C4-2B (cell line): ENCODE measurements at regions not wholly inside any gene's neighbourhood (a gene's known extent, or its start where the extent isn't known, plus 50 kb on each side); places are given as distances from the start of the nearest gene placed in this dataset.
"Not testable (repeated sequence)": the region's sequence is repeated elsewhere in the genome, so short reads cannot be mapped to it uniquely, and the experiment has no call there.

ENCODE experiments used
- H3K27ac ChIP-seq: fragments of 450-650 bp; 2 replicates; pipeline ENCODE4 v1.5.1; 2017
- CTCF ChIP-seq: fragments of 450-650 bp; conservative IDR thresholded peaks from 2 replicates; pipeline ENCODE4 v1.5.1; 2017; ENCODE audit warnings: mild to moderate bottlenecking
- ZFX ChIP-seq: fragments of 450-650 bp; IDR thresholded peaks from 2 replicates; pipeline ENCODE4 v1.6.1; 2017

GRCh38 chr5:42241636-42242035 is 181.6 kb upstream of the GHR start:
- H3K27ac ChIP-seq: no peak overlapping the region
- TF ChIP-seq ZFX (no peak), CTCF (no peak)

- no peak for TF ChIP-seq CTCF
- no peak for TF ChIP-seq ZFX
- no peak overlapping the region for H3K27ac ChIP-seq
Observed at GRCh38 chr5:42242210-42242609, 181.0 kb upstream of the GHR start.

- TF ChIP-seq ZFX (no peak), CTCF (no peak)
- no peak overlapping the region for H3K27ac ChIP-seq
Observed at GRCh38 chr5:42242881-42243485, 180.3 kb upstream of the GHR start.

GRCh38 chr5:42252306-42252705 is 170.9 kb upstream of the GHR start:
- TF ChIP-seq ZFX: no peak
- TF ChIP-seq CTCF: no peak
- H3K27ac ChIP-seq: no peak overlapping the region

- H3K27ac ChIP-seq: not testable (repeated sequence)
Observed at GRCh38 chr5:42259914-42260313, 163.3 kb upstream of the GHR start.

GRCh38 chr5:42267091-42267490 is 156.1 kb upstream of the GHR start:
- TF ChIP-seq ZFX (no peak), CTCF (no peak)

GRCh38 chr5:42268170-42268569 is 155.1 kb upstream of the GHR start:
- not testable (repeated sequence) for H3K27ac ChIP-seq

More at GRCh38 chr5:42267091-42267490, 156.1 kb upstream of the GHR start:
- no peak overlapping the region for H3K27ac ChIP-seq

GRCh38 chr5:42268630-42269029 is 154.6 kb upstream of the GHR start:
- TF ChIP-seq CTCF (no peak), ZFX (no peak)
- H3K27ac ChIP-seq: no peak overlapping the region

- TF ChIP-seq CTCF (no peak), ZFX (no peak)
- H3K27ac ChIP-seq: no peak overlapping the region
Observed at GRCh38 chr5:42270771-42271170, 152.5 kb upstream of the GHR start.
